CD4-positive, alpha-beta T cell (primary cell): ENCODE measurements at regions not wholly inside any gene's neighbourhood (a gene's known extent, or its start where the extent isn't known, plus 50 kb on each side); places are given as distances from the start of the nearest gene placed in this dataset.

ENCODE experiments used
- ATAC-seq: fragments of 200-7000 bp; cut with Tn5 transposase; one replicate; pipeline ENCODE4 v1.10.0; 2022; ENCODE audit warnings: mild to moderate bottlenecking; ENCODE audit not compliant: poor library complexity
- CTCF ChIA-PET: fragments of 350-600 bp; sonication (Branson Sonifier 250); formaldehyde crosslinking; loops from one replicate; lab custom pipeline; 2021; ENCODE audit warnings: antibody characterized with exemption, inconsistent platforms; lab: Charles Lee
- POLR2A ChIA-PET: fragments of 350-600 bp; sonication (Branson Sonifier 250); formaldehyde crosslinking; loops from one replicate; lab custom pipeline; 2021; ENCODE audit warnings: antibody characterized with exemption, inconsistent platforms; lab: Charles Lee
- DNase-seq, 14 experiments: peaks; one replicate each; pipeline ENCODE4 v3.0.0-alpha.2; 2013 to 2020; ENCODE audit warnings: mixed read lengths in 2 of 14
- H3K27ac ChIP-seq, 2 donors: one replicate each; pipeline versions ENCODE4 v1.5.1 to v1.7.0; 2013; ENCODE audit warnings: low read length in 2 of 2, low read depth in 1 of 2, mild to moderate bottlenecking in 1 of 2
- H3K27me3 ChIP-seq, 2 experiments: 1 replicate in 1 of 2; 2 replicates in 1 of 2; pipeline versions ENCODE4 v1.6.1 to v1.7.0; 2013; ENCODE audit warnings: low read length in 2 of 2, control low read depth in 1 of 2, mild to moderate bottlenecking in 1 of 2, moderate library complexity in 1 of 2; ENCODE audit not compliant: insufficient read depth in 2 of 2, control insufficient read depth in 1 of 2
- H3K36me3 ChIP-seq: one replicate; pipeline ENCODE4 v1.6.1; 2013; ENCODE audit warnings: low read length, control low read depth; ENCODE audit not compliant: insufficient read depth
- H3K4me1 ChIP-seq: one replicate; pipeline ENCODE4 v1.6.1; 2013; ENCODE audit warnings: low read length, control low read depth; ENCODE audit not compliant: insufficient read depth
- H3K4me3 ChIP-seq: one replicate; pipeline ENCODE4 v1.5.1; 2013; ENCODE audit warnings: mild to moderate bottlenecking, low read length, moderate library complexity
- H3K9me3 ChIP-seq, 2 experiments: 1 replicate in 1 of 2; 2 replicates in 1 of 2; pipeline versions ENCODE4 v1.6.1 to v1.7.0; 2013; ENCODE audit warnings: low read length in 2 of 2, mild to moderate bottlenecking in 2 of 2, control low read depth in 1 of 2, moderate library complexity in 1 of 2; ENCODE audit not compliant: control insufficient read depth in 1 of 2, insufficient read depth in 1 of 2
- H3K27ac Mint-ChIP-seq: one replicate; pipeline ENCODE4 v1.8.0; 2020; ENCODE audit warnings: mixed read lengths
- H3K27me3 Mint-ChIP-seq: one replicate; pipeline ENCODE4 v1.8.0; 2021; ENCODE audit warnings: mixed read lengths
- H3K36me3 Mint-ChIP-seq: one replicate; pipeline ENCODE4 v1.8.0; 2021; ENCODE audit warnings: low read depth, mixed read lengths
- H3K4me1 Mint-ChIP-seq: one replicate; pipeline ENCODE4 v1.8.0; 2021; ENCODE audit warnings: low read depth, mixed read lengths
- H3K4me3 Mint-ChIP-seq: one replicate; pipeline ENCODE4 v1.8.0; 2020; ENCODE audit warnings: mild to moderate bottlenecking, mixed read lengths
- H3K9me3 Mint-ChIP-seq: one replicate; pipeline ENCODE4 v1.8.0; 2020; ENCODE audit warnings: mixed read lengths
- CTCF ChIP-seq: fragments of 200-600 bp; IDR thresholded peaks from one replicate; pipeline ENCODE4 v1.8.0; 2022; ENCODE audit warnings: antibody characterized with exemption, mild to moderate bottlenecking
- intact Hi-C, 2 experiments: fragments of 100-400 bp; cut with DNase I in 1 of 2; cut with micrococcal nuclease in 1 of 2; formaldehyde crosslinking; loops; one replicate each; pipeline versions ENCODE4 v1.15.1 to v1.9.0; 2023 to 2025; cut with DNase I, micrococcal nuclease

GRCh38 chr10:62587011-62587410, 212.8 kb downstream of the ZNF365 start:
- POLR2A ChIA-PET: no interaction called here
- CTCF ChIA-PET: no interaction called here
- H3K9me3 ChIP-seq: no peaks in the 10 kb centered on the region
- no peaks in the 10 kb centered on the region for H3K27me3 Mint-ChIP-seq
- intact Hi-C loops: no loop called here
- no peaks in the 10 kb centered on the region for H3K9me3 Mint-ChIP-seq
- ATAC-seq (no peak), DNase-seq (no peak)
- no peak overlapping the region for H3K4me3 Mint-ChIP-seq
- H3K36me3 ChIP-seq: no peaks in the 10 kb centered on the region
- H3K27ac Mint-ChIP-seq: no peak overlapping the region
- H3K4me1 ChIP-seq: no peaks in the 10 kb centered on the region
- no peak for TF ChIP-seq CTCF
- H3K27me3 ChIP-seq: no peaks in the 10 kb centered on the region
- no peak overlapping the region for H3K27ac ChIP-seq
- H3K4me3 ChIP-seq: no peak overlapping the region
- no peaks in the 10 kb centered on the region for H3K4me1 Mint-ChIP-seq
- H3K36me3 Mint-ChIP-seq: no peaks in the 10 kb centered on the region

GRCh38 chr10:62588116-62588515, 213.9 kb downstream of the ZNF365 start:
- Mint-ChIP-seq H3K9me3 (no peaks in the 10 kb centered on the region), H3K4me3 (no peak overlapping the region), H3K27me3 (no peaks in the 10 kb centered on the region), H3K36me3 (no peaks in the 10 kb centered on the region), H3K27ac (no peak overlapping the region), H3K4me1 (no peaks in the 10 kb centered on the region)
- Histone ChIP-seq H3K4me3 (no peak overlapping the region), H3K27me3 (no peaks in the 10 kb centered on the region), H3K9me3 (no peaks in the 10 kb centered on the region), H3K27ac (no peak overlapping the region), H3K36me3 (no peaks in the 10 kb centered on the region), H3K4me1 (no peaks in the 10 kb centered on the region)
- intact Hi-C loops: no loop called here
- ChIA-PET CTCF (interaction anchor here (0.6 kb wide), 1 partner anchor 14 kb away, joined by 3 read pairs; no protein-coding TSS in a partner anchor), POLR2A (no interaction called here)
- no peak for ATAC-seq
- DNase-seq: no peak
- TF ChIP-seq CTCF: no peak

- ChIA-PET POLR2A (no interaction called here), CTCF (interaction anchor here (1.3 kb wide), 1 partner anchor 494 kb away, joined by 3 read pairs; no protein-coding TSS in a partner anchor)
- Histone ChIP-seq H3K27ac (no peak overlapping the region), H3K36me3 (no peaks in the 10 kb centered on the region), H3K4me3 (no peak overlapping the region), H3K4me1 (no peaks in the 10 kb centered on the region), H3K27me3 (no peaks in the 10 kb centered on the region), H3K9me3 (no peaks in the 10 kb centered on the region)
- no peaks in the 10 kb centered on the region for H3K36me3 Mint-ChIP-seq
- no peak overlapping the region for H3K4me3 Mint-ChIP-seq
- no peak for DNase-seq
- no peak for ATAC-seq
- no peaks in the 10 kb centered on the region for H3K4me1 Mint-ChIP-seq
- no peak for TF ChIP-seq CTCF
- intact Hi-C loops: loop anchor here in 1 of 2 experiments (5.0 kb wide), 3 partner anchors 152 to 1128 kb away; partner anchors contain the start of gene EGR2
- no peak overlapping the region for H3K27ac Mint-ChIP-seq
- no peaks in the 10 kb centered on the region for H3K27me3 Mint-ChIP-seq
- H3K9me3 Mint-ChIP-seq: no peaks in the 10 kb centered on the region
Measured at GRCh38 chr10:62589689-62590088, 214.8 kb upstream of the ADO start.
